ENCODE measurements at regions not wholly inside any gene's neighbourhood (a gene's known extent, or its start where the extent isn't known, plus 50 kb on each side); places are given as distances from the start of the nearest gene placed in this dataset.

GRCh38 chr9:88049677-88050307 lies 75.5 kb upstream of the CDK20 start:
- TF ChIP-seq SRF (IDR thresholded peaks at IDR 0.05; ENCODE audit: low read depth, low read length), result no peak
- TF ChIP-seq EZH2 (IDR thresholded peaks at IDR 0.05; ENCODE audit: low read depth, low read length, severe bottlenecking), result no peak
- no peak for TF ChIP-seq NRF1 (IDR thresholded peaks at IDR 0.05; ENCODE audit: low read depth, low read length)
- TF ChIP-seq RAD21 (IDR thresholded peaks at IDR 0.05 in 1 of 2, conservative IDR thresholded peaks at IDR 0.05 in 1 of 2; ENCODE audit: low read depth in 2 of 2, low read length in 2 of 2), result peak; percentile 24 to 36; a peak in 3 of 4 replicates
- no peak for TF ChIP-seq KDM1A (IDR thresholded peaks at IDR 0.05; ENCODE audit: borderline replicate concordance, low read length)
- no peak for TF ChIP-seq POLR2A (IDR thresholded peaks at IDR 0.05; ENCODE audit: control extremely low read depth in 1 of 2, low read depth in 2 of 2, low read length in 2 of 2)
- no peak for TF ChIP-seq KDM5A (IDR thresholded peaks at IDR 0.05; ENCODE audit: low read length)
- TF ChIP-seq, protein P1, sequence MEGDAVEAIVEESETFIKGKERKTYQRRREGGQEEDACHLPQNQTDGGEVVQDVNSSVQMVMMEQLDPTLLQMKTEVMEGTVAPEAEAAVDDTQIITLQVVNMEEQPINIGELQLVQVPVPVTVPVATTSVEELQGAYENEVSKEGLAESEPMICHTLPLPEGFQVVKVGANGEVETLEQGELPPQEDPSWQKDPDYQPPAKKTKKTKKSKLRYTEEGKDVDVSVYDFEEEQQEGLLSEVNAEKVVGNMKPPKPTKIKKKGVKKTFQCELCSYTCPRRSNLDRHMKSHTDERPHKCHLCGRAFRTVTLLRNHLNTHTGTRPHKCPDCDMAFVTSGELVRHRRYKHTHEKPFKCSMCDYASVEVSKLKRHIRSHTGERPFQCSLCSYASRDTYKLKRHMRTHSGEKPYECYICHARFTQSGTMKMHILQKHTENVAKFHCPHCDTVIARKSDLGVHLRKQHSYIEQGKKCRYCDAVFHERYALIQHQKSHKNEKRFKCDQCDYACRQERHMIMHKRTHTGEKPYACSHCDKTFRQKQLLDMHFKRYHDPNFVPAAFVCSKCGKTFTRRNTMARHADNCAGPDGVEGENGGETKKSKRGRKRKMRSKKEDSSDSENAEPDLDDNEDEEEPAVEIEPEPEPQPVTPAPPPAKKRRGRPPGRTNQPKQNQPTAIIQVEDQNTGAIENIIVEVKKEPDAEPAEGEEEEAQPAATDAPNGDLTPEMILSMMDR (IDR thresholded peaks at IDR 0.05; ENCODE audit: control extremely low read depth in 1 of 3, insufficient read depth in 1 of 3, low read depth in 1 of 3, low read length in 3 of 3), result peak in 2 of 3 experiments; percentile 12; a peak in 1 of 4 replicates
- TF ChIP-seq TAF1 (IDR thresholded peaks at IDR 0.05; ENCODE audit: low read depth, low read length), result no peak
